ENCODE measurements at regions not wholly inside any gene's neighbourhood (a gene's known extent, or its start where the extent isn't known, plus 50 kb on each side); places are given as distances from the start of the nearest gene placed in this dataset.
"Not testable (repeated sequence)": the region's sequence is repeated elsewhere in the genome, so short reads cannot be mapped to it uniquely, and the experiment has no call there.

DNA sequence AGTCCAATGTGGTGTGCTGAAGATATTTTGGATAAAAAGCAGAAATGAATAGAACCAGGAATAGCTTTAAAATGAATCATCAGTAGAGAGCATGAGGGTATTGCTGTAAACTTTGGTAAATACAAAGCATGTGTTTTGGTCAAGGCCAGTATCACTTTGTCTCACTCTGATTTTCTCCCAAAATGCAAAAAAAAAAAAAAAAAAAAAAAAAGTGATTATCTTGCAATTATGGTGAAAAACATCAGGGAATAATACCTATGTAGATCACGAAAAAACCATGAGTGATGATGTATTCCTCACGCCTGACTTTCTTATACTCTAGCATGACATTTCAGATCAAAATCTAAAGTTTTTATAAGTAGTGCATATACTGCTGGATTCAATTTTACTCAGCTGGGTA, 897.9 kb upstream of the FAT3 start:
- DNase-seq (ENCODE audit: low read depth in 2 of 2) = no peak

GRCh38 chr11:91326280-91326679, 898.3 kb upstream of the FAT3 start:
- DNase-seq (ENCODE audit: low read depth in 2 of 2) = no peak

DNA sequence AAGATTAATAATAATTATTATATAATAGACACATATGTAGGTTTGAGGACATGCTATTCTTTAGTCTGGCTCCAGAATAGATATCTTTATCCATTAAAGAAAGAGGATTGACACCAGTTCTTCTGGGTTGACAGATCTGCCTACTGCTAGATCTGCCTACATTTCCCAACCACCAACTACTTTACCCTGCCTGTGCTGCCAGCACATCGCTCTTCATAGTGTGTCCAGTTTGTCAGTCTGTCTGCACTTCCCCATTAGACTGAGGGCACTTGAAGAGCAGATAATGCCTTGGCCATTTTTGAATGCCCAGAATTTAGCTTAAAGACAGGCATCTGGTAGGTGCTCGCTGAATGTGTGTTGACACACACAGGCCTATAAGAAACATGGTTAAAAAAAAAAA, 910.1 kb upstream of the FAT3 start:
- DNase-seq (ENCODE audit: low read depth in 2 of 2) = no peak

- DNase-seq (ENCODE audit: low read depth in 2 of 2) = no peak
Observed at GRCh38 chr11:91312541-91312940, 912.1 kb upstream of the FAT3 start.

- no peak for DNase-seq (ENCODE audit: low read depth in 2 of 2)
Observed at GRCh38 chr11:91310085-91310484, 914.5 kb upstream of the FAT3 start.

DNA sequence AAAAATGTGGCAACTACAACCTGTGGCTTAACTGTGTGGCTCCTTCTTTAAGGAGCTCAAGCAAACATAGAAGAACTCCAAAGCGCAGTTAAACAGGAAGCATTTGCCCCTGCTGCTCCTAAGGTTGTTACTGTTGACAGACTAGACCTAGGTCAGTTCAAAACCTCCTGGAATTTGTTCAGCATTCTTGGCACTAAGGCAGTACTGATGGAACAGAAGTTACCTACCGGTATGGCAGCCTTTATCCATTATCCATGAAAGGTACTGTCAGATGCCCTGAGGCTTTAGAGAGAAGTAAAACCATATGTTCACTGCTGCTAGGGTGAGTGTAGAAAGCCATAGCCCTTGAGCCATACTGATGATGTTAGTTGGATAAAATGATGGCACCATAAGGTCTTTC, 916.5 kb upstream of the FAT3 start:
- no peak for DNase-seq (ENCODE audit: low read depth in 2 of 2)

GRCh38 chr11:91305402-91305801, 919.2 kb upstream of the FAT3 start:
- DNase-seq (ENCODE audit: low read depth in 2 of 2) = no peak

GRCh38 chr11:91303749-91304148, 920.9 kb upstream of the FAT3 start:
- no peak for DNase-seq (ENCODE audit: low read depth in 2 of 2)

- DNase-seq (ENCODE audit: low read depth in 2 of 2) = no peak
Observed at GRCh38 chr11:91299980-91300379, 924.6 kb upstream of the FAT3 start.

DNA sequence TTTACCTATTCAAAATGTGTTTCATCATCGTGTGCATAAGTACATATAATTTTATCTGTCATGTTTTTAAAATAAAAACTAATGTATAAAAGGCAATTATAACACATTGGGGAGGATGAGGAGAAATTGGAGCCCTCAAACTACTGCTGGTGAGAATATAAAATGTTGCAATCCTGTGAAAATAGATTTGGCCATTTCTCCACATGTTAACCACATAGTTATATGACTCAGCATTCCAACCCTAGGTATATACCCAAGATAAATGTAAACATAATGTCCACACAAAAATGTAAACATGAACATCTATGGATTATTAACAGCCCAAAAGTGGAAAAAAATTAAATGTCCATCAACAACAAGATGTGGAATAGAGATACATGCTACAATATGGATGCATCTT, 928.0 kb upstream of the FAT3 start:
- DNase-seq (ENCODE audit: low read depth in 2 of 2) = no peak

GRCh38 chr11:91295591-91295990, 929.0 kb upstream of the FAT3 start:
- DNase-seq (ENCODE audit: low read depth in 2 of 2) = no peak

- DNase-seq (ENCODE audit: low read depth in 2 of 2) = no peak
Observed at GRCh38 chr11:91293119-91293518, 931.5 kb upstream of the FAT3 start.

- no peak for DNase-seq (ENCODE audit: low read depth in 2 of 2)
Observed at GRCh38 chr11:91272089-91272488, 952.5 kb upstream of the FAT3 start.

DNA sequence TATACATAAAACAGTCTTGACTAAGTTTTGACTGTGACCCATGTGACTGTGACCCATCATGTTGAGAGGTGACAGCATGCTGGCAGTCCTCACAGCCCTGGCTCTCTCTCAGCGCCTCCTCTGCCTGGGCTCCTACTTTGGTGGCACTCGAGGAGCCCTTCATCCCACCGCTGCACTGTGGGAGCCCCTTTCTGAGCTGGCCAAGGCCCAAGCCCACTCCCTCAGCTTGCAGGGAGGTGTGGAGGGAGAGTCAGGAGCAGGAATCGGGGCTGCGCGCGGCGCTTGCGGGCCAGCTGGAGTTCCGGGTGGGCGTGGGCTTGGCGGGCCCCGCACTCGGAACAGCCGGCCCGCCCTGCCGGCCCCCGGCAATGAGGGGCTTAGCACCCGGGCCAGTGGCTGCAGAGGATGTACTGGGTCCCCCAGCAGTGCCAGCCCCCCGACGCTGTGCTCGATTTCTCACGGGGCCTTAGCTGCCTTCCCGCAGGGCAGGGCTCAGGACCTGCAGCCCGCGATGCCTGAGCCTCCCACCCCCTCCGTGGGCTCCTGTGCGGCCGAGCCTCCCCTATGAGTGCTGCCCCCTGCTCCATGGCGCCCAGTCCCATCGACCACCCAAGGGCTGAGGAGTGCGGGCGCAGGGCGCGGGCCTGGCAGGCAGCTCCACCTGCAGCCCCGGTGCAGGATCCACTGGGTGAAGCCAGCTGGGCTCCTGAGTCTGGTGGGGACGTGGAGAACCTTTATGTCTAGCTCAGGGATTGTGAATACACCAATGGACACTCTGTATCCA, 955.9 kb upstream of the FAT3 start:
- DNase-seq (ENCODE audit: low read depth in 2 of 2) = not testable (repeated sequence)

GRCh38 chr11:91265946-91266345, 958.7 kb upstream of the FAT3 start:
- no peak for DNase-seq (ENCODE audit: low read depth in 2 of 2)

DNA sequence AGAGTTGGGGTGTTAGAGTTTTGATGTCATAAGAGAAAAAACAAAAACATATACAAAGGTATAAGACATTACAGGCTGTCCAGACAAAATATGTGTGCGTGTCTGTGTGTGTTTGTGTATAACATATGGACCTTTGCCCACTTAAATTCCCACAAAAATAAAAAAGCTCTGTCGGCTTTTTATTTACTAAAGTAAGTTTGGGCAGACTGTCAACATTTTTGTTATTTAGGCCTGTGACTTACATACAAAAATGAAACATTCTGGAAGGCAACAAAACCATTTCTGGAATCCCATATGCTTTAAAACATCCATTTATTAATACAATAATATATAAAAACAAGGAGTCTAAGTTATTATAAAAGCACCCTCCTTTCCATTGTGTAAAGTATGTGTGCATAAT, 960.1 kb upstream of the FAT3 start:
- DNase-seq (ENCODE audit: low read depth in 2 of 2) = no peak

DNA sequence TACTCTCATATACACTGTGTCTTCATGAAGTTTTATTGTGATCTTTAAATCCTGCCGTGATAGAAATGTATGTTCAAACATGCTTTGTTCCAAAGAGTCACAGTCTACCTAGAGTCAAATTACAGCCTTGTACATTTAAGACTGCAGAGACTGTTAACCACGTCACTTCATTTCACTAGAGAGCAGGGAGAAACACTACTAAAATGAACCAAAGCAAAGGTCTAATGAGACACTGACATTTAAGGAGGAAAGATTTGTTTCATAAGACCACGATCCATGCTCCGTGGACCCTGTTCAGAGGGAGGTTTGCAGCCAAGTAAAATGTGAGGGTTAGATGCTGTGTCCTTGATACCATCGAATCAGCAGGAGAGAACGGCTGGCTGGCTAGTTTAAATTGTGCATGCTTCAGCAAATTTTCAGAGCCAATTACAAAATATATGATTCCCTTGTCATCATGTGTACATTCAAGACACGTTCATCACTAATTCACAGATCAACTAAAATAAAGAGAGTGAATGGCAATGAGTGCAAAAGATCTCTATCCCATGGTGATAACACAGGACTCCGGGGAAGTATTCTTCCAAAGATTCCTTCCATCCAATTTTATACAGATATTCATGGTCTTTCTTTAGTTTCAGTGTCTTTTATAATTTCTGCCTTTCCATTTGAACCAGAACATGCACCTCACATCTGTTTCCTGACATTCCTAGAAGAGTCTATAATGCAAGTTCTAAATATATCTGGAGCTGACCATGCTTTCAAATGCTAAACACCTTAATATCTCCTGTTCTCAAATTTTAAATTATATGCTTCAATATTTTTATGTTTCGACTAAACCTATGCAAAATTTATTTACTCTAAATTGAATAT, 960.9 kb upstream of the FAT3 start:
- DNase-seq (ENCODE audit: low read depth in 2 of 2) = no peak

DNA sequence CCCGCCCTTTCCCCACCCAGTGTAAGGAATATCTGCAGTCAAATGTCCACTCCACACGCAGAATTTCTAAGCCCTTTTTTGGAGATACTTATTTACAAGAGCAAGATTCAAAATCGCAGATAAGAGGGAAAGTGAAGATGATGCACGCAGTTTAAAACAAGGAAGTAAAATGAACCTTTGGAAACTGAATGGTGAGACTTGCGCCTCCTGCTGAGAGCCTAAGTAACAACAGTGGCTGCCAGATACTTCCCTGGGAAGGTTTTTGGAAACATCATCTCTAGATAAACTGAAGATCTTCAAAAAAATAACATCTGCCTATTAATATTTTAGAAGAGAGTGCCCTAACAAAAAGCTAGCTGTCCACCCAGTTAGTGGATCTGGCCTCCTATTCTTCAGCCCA, 963.1 kb upstream of the FAT3 start:
- no peak for DNase-seq (ENCODE audit: low read depth in 2 of 2)

DNA sequence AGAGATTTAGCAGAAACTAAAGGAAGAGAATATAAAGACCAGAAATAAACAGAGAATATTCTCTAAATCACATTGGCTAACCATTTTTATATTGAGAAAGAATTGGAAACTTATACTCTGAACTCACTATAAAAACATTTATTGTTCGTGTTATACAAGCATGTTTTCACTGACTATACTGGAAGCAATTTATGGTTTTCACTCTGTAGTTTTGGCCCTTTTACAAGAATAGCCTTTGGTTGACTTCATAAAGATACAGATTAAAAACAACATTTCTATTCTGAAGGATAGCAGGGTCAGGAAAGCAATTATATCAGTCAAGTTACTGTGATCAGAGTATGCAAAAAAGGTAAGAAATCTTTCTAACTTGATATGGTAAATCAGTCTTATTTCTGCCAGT, 965.7 kb upstream of the FAT3 start:
- DNase-seq (ENCODE audit: low read depth in 2 of 2) = no peak

DNA sequence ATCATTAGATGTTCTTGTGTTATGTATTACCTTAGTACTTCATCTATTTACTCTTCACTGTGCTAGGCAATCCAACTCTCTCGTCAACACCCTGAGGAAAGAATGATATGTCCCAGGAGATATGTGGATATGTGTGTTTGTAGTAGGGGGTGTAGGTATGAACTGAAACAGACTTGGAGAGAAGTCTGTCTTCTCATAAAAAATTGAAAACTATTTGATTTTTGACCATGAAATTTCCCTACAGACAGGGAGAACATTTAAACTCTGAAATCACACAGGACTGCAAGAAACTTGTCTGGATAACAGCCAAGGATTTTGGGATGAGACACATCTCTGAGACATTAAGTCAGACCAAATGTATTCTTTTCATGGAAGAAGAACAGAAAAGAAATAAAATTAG, 967.0 kb upstream of the FAT3 start:
- DNase-seq (ENCODE audit: low read depth in 2 of 2) = no peak

- no peak for DNase-seq (ENCODE audit: low read depth in 2 of 2)
Observed at GRCh38 chr11:91248199-91248807, 976.3 kb upstream of the FAT3 start.

DNA sequence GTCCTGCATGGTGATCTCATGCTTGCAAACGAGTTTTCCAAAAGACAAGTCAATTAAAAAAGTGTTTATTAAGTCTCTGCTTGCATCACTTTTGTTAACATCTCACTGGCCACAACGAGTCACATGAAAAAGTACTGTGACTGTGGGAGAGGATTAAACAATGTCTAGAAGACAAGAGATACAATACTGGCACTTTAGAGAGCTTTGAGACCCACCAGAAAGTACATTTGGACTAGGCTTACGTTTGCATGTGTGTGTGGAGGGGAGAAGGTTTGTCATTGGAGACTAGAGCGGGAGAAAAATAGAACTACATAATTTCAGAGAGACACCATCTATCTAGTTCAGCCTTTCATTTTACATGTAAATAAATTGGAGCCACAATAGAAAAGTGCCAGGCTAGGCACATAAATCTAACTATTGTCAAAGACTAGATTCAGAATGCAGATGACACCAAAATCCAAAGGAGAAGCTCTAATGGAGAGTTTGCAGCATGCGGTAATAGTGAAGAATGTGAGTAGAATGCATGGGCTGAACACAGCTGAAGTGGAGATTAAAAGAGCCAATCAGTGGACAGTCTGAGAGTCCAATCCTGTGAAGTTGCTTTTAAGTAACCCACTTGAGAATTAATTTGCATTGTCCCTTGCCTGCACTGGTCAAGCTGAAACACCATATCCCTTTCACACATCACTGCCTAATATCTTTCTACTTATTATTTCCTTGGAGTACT, 977.4 kb upstream of the FAT3 start:
- DNase-seq (ENCODE audit: low read depth in 2 of 2) = no peak
